ENCODE measurements at regions not wholly inside any gene's neighbourhood (a gene's known extent, or its start where the extent isn't known, plus 50 kb on each side); places are given as distances from the start of the nearest gene placed in this dataset.

DNA sequence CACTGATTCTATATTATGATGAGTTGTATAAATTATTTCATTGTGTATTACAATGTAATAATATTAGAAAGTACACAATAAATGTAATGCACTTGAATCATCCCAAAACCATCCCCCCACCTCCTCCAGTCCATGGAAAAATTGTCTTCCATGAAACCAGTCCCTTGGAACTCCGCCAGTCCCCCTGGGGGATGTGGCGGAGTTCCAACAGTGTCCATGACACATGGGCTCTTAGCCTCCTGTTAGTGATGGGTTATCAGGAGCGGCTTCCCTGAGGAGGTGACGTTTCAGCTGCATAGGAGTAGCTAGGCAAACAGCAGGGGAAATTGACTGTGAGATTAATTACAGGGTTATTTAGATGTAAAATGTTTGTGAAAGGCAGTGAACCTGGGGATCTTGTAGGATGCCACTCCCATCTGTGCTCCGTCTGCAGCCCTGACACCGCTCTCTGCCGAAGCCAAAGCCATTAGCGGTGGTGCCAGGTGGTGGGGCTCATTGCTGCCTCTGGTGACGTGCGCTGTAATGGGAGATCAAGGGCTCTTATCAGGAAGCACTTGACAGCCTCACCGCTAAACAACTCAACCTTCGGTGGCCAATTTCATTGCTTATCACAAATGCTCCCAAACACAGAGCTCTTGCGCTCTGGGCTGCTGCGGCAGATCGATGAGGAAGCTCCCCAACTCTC is 81.6 kb upstream of the MC3R start:
- no peak for DNase-seq (ENCODE audit: low read depth)
- TF ChIP-seq, protein P1, sequence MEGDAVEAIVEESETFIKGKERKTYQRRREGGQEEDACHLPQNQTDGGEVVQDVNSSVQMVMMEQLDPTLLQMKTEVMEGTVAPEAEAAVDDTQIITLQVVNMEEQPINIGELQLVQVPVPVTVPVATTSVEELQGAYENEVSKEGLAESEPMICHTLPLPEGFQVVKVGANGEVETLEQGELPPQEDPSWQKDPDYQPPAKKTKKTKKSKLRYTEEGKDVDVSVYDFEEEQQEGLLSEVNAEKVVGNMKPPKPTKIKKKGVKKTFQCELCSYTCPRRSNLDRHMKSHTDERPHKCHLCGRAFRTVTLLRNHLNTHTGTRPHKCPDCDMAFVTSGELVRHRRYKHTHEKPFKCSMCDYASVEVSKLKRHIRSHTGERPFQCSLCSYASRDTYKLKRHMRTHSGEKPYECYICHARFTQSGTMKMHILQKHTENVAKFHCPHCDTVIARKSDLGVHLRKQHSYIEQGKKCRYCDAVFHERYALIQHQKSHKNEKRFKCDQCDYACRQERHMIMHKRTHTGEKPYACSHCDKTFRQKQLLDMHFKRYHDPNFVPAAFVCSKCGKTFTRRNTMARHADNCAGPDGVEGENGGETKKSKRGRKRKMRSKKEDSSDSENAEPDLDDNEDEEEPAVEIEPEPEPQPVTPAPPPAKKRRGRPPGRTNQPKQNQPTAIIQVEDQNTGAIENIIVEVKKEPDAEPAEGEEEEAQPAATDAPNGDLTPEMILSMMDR (IDR thresholded peaks at IDR 0.05; ENCODE audit: low read depth, low read length, missing control alignments), result no peak
- H3K4me3 ChIP-seq (ENCODE audit: low read depth, low read length), result no peak overlapping the region
- in situ Hi-C loops (cut with HindIII; ENCODE audit: low sequenced_read_pairs), result no loop called here

DNA sequence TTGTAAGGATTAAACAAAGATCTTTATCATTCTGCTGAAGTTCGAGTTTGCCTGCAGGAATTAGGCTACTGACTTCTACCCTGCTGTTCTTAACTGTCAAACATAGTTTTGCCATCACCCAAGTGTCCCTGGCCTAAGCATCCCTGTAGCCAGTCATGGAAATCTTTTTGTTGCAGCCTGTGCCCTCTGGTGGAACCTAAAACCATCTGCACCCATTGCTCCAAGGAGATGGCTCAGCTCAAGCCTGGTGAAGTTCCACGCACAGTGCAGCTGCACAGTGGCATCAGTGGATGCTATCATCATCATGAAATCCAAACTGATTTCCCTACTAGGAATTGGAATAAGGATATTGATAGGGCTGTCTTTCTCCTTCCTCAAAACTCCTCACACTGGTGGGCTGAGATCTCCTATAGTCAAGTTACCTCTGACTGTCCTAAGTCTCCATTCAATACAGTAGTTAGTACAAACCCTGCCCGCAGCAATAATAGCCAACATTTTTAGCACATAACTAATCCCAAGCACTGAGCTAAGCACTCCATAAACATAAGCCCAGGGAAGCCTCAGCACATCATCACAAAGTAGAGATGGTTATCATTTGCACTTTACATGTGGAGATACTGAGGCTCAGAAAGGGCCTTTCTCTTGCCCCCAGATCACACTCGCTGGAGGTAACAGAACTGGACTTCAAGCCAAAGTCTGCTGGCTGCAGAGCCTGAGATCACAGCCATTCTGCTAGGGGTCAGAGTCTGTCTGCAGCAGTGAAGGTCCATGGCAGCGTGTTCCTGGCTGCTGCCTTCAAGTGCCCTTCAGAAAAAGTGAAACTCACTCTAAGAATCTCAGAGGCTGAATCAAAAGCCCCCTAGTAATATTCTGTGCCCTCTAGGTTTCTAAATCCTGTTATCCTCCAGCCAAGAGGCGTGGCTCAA is 77.2 kb upstream of the MC3R start:
- H3K4me3 ChIP-seq (ENCODE audit: low read depth, low read length), result no peak overlapping the region
- TF ChIP-seq, protein P1 (IDR thresholded peaks at IDR 0.05; ENCODE audit: low read depth, low read length, missing control alignments), result peak; percentile 8
- no peak for DNase-seq (ENCODE audit: low read depth)
- in situ Hi-C loops (cut with HindIII; ENCODE audit: low sequenced_read_pairs), result no loop called here

DNA sequence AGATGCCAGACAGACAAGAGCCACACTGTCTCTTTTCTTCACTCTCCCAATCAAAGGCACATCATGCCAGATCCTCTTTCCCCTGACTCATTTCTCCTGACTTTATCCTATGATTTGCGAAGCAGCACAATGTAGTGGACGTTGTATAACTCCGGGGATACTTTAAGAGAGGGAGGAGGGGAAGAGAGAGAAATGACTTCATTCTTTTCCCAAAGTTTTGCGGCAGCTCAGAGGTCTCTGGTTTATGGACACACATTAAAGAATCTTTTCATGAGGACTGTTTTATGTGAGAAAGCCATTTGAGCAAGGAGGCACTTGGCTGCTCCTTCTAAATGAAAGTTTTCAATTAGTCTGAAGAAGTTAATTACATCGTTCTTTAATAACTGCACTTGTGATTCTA is 75.1 kb upstream of the MC3R start:
- DNase-seq (ENCODE audit: low read depth), result no peak
- no peak overlapping the region for H3K4me3 ChIP-seq (ENCODE audit: low read depth, low read length)
- TF ChIP-seq, protein P1 (IDR thresholded peaks at IDR 0.05; ENCODE audit: low read depth, low read length, missing control alignments), result no peak
- in situ Hi-C loops (cut with HindIII; ENCODE audit: low sequenced_read_pairs), result no loop called here

DNA sequence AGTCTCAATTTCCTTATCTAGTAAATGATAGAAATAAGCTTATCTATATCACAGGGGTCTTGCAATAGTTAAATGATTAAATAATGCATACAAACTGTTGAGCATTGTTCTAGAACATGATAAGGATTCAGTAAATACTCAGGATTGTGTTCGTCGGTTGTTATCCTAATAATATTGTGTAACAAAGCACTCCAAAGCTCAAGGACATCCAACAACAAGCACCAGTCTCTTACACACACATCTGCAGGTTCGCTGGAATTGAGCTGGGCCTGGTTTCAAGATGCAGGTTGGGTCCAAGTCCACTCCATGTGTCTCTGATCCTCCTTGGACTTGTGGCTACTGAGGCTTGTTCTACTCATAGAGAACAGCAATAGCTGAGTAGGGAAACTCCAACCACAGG is 74.1 kb upstream of the MC3R start:
- no peak overlapping the region for H3K4me3 ChIP-seq (ENCODE audit: low read depth, low read length)
- no peak for DNase-seq (ENCODE audit: low read depth)
- TF ChIP-seq, protein P1 (IDR thresholded peaks at IDR 0.05; ENCODE audit: low read depth, low read length, missing control alignments), result no peak
- in situ Hi-C loops (cut with HindIII; ENCODE audit: low sequenced_read_pairs), result no loop called here

DNA sequence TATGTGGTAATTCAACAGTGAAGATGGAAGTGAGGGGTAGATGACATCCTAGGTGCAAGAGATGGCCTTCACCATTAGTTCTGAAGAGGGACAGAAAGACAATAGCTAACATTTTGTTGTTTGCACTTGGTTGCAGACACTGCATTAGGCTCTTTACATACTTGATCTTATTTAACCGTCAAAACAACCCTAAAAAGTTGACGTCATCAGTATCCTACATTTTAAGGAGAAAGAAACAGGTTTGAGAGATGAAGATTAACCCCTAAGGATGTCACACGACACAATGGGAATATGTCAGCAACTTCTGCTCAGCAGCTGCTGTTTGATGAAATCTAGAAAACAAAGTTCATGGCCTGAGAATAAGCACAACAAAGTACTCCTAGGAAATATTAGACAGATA is 72.6 kb upstream of the MC3R start:
- DNase-seq (ENCODE audit: low read depth), result no peak
- H3K4me3 ChIP-seq (ENCODE audit: low read depth, low read length), result no peak overlapping the region
- in situ Hi-C loops (cut with HindIII; ENCODE audit: low sequenced_read_pairs), result no loop called here
- TF ChIP-seq, protein P1 (IDR thresholded peaks at IDR 0.05; ENCODE audit: low read depth, low read length, missing control alignments), result no peak

DNA sequence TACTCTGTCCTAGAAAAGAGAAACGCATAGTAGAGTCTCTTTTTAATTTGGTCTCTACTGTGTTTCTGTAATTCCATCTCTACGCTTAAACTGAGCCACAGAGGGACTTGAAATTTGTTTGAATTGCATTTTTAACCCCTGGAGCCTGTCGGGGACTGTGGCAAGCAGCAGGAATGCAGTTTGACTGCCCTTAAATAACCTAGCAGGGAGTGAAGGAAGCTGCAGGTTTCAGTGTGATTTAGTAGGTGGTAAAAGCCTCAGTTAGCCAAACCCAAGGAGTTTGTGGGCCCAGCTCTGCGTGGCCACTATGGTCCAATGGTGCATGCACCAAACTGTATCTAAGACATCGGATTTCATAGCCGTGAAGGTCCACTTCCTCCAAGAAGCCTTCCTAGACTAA is 70.3 kb upstream of the MC3R start:
- TF ChIP-seq, protein P1 (IDR thresholded peaks at IDR 0.05; ENCODE audit: low read depth, low read length, missing control alignments), result no peak
- in situ Hi-C loops (cut with HindIII; ENCODE audit: low sequenced_read_pairs), result no loop called here
- H3K4me3 ChIP-seq (ENCODE audit: low read depth, low read length), result no peak overlapping the region
- DNase-seq (ENCODE audit: low read depth), result no peak

Data from astrocyte of the cerebellum (primary cell).